OCI-LY3 (cell line): ENCODE measurements at regions not wholly inside any gene's neighbourhood (a gene's known extent, or its start where the extent isn't known, plus 50 kb on each side); places are given as distances from the start of the nearest gene placed in this dataset.
A peak's percentile ranks its signal among the peaks of the same experiment; 100 is the strongest.
"Not testable (repeated sequence)": the region's sequence is repeated elsewhere in the genome, so short reads cannot be mapped to it uniquely, and the experiment has no call there.

Experiments
- H2AFZ ChIP-seq: fragments of 200-600, 300-600 bp; shearing (Covaris generic); 2 replicates; pipeline ENCODE4 v1.6.0; 2014; ENCODE audit warnings: antibody characterized with exemption, low read depth, low read length
- H3K27ac ChIP-seq: fragments of 200-600, 300-600 bp; sonication (generic); 2 replicates; pipeline ENCODE4 v1.5.1; 2014; ENCODE audit warnings: mild to moderate bottlenecking, low read length, moderate library complexity, mixed read lengths
- H3K27me3 ChIP-seq: fragments of 200-600, 300-600 bp; sonication (generic); 2 replicates; pipeline ENCODE4 v1.6.1; 2014; ENCODE audit warnings: low read depth, low read length, mixed read lengths
- H3K36me3 ChIP-seq: fragments of 200-600, 300-600 bp; sonication (generic); replicated peaks from 2 replicates; pipeline ENCODE3; 2014; ENCODE audit warnings: low read depth, low read length, mixed read lengths
- H3K4me1 ChIP-seq: fragments of 300-600, 200-600 bp; sonication (generic); 2 replicates; pipeline ENCODE4 v1.6.1; 2014; ENCODE audit warnings: low read length, mixed read lengths
- H3K4me2 ChIP-seq: fragments of 200-600, 300-600 bp; sonication (generic); 2 replicates; pipeline ENCODE4 v1.6.1; 2014; ENCODE audit warnings: low read length, mixed read lengths
- H3K4me3 ChIP-seq: fragments of 300-600, 200-600 bp; sonication (generic); 2 replicates; pipeline ENCODE4 v1.5.1; 2014; ENCODE audit warnings: antibody characterized with exemption, mild to moderate bottlenecking, low read length, moderate library complexity
- H3K79me2 ChIP-seq: fragments of 300-600, 200-600 bp; shearing (Covaris generic); 2 replicates; pipeline ENCODE4 v1.6.1; 2014; ENCODE audit warnings: mild to moderate bottlenecking, low read length, mixed read lengths
- H3K9ac ChIP-seq: fragments of 300-600, 200-600 bp; shearing (Covaris generic); 2 replicates; pipeline ENCODE4 v1.6.0; 2014; ENCODE audit warnings: mild to moderate bottlenecking, low read length, moderate library complexity
- H3K9me3 ChIP-seq: fragments of 200-600, 300-600 bp; shearing (Covaris generic); 2 replicates; pipeline ENCODE4 v1.6.1; 2014; ENCODE audit warnings: low read length, mixed read lengths; ENCODE audit not compliant: insufficient read depth
- H4K20me1 ChIP-seq: fragments of 200-600, 300-600 bp; sonication (generic); 2 replicates; pipeline ENCODE4 v1.6.1; 2016; ENCODE audit warnings: low read length, mixed read lengths; ENCODE audit not compliant: insufficient read depth
- TF ChIP-seq, protein P1 (sequence below): fragments of 200-600, 300-600 bp; sonication (generic); IDR thresholded peaks from 2 replicates; pipeline ENCODE4 v1.5.1; 2014; ENCODE audit warnings: antibody characterized with exemption, low read length, low read depth

DNA sequence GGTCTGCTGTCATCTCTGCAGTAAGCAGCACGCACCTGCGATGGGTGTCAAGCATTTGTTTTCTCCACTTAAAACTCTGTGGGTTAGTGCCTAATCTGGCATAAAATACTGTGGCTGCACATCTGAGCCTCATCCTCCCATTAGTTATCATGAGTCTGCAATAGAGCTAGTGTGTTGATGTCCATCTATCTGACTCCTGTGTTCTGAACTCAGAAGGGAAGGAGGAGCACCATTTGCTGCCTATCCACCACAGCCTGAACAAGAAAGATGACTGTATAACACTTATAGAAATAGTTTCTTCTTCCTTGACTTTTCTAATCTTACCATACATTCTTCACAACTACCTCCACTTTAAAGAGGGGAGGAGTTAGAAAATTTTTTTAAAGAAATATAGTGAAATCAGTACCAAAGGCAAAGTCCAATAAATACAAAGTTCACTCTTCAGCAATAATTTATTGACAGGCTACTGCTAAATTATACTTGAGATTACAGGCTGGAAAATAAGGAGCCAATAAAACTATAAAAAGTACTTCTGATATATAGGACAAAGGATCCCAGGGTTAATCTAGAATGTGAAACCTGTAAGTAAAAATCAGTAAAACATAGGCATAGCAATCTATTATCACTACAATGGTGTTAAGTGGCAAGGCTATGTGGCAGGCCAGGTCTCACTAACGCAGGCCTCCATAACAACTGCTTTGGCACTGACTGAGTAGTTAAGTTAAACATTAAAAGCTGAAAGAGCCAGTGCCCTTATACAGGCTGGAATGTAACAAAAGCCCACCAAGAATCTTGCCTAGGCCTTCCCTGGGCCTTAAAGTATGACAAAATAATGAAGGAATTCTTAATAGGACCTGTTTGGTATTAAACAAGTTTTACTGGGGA, 70.2 kb downstream of the LGALS9C start:
- H3K9me3 ChIP-seq, H3K4me1 ChIP-seq, H3K36me3 ChIP-seq, H3K79me2 ChIP-seq, H3K4me3 ChIP-seq, H4K20me1 ChIP-seq, H3K27me3 ChIP-seq, H3K27ac ChIP-seq, H2AFZ ChIP-seq, H3K4me2 ChIP-seq, H3K9ac ChIP-seq: not testable (repeated sequence)

DNA sequence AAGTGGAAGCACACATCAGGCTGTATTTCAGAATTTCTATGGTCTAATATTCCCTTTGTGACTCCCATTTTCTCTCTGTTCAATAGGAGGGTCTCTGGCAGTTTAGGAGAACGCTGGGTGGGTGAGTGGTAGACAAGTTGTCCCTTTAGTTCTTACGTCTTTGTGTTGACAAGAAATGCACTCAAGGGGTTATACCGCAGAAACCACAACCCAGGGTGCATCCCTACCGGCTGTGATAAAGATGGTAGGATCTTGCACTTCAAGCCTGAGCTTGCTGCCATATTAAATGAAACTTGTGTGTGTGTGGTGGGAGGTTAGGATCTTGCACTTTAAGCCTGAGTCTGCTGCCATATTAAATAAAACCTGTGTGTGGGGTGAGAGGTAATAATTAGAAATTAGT, 80.5 kb downstream of the LGALS9C start:
- not testable (repeated sequence) for H3K4me2 ChIP-seq, H3K4me1 ChIP-seq, H3K27me3 ChIP-seq, H3K27ac ChIP-seq, H3K36me3 ChIP-seq, H3K79me2 ChIP-seq, H3K4me3 ChIP-seq, H2AFZ ChIP-seq, H4K20me1 ChIP-seq, H3K9ac ChIP-seq, H3K9me3 ChIP-seq

DNA sequence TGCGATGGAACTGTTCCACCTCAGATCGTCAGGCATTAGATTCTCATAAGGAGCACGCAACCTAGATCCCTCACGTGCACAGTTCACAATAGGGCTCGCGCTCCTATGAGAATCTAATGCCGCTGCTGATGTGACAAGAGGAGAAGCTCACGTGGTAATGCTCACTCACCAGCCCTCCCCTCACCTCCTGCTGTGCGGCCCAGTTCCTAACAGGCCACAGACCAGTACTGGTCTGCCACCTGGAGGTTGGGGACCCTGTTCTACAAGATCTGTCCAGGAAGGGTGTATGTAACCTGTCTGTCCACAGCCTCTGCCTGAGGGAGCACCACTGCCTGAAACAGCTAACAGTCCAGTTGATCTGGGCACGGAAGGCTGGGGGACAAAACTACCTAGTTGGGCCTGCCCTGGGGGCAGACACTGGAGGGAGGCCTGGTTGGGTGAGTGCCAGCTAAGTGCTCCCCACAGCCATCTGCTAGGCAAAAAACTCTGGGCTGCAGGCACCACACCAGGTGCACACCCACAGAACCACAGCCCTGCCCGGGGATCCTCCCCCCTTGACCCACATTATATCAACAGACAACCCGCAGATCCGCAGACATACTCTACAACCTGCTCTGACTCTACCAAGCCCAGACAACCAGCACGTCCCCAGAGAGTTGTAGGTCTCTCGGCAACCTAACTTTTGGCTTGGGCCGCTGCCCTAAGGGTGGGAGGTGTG, 80.7 kb downstream of the TBC1D28 start:
- H3K36me3 ChIP-seq, H3K27ac ChIP-seq, H3K4me1 ChIP-seq, H3K9ac ChIP-seq, H3K9me3 ChIP-seq, H3K4me3 ChIP-seq, H4K20me1 ChIP-seq, H3K79me2 ChIP-seq, H2AFZ ChIP-seq, H3K27me3 ChIP-seq: not testable (repeated sequence)
- 0 out of 2 replicates have a peak overlapping the region, but pooled peaks have one; percentile 17 for H3K4me2 ChIP-seq

DNA sequence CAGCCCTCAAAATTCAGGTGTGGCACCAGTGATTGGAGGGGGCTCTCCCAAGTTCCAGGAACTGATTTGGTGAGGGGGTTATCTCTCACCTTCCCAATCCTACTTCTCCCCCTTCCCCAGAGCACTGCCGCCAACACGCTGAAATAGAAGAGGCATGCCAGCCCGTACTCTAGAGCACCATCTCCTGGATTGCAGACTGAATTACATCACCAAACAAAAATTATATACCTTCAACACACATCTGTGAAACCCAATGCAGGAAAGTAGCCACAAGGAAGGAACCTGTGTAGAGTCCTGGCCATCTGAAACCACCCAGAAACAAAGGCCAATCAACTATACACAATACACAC, 80.1 kb downstream of the TBC1D28 start:
- not testable (repeated sequence) for H3K9ac ChIP-seq, H3K79me2 ChIP-seq, H2AFZ ChIP-seq, H3K4me3 ChIP-seq, H3K4me1 ChIP-seq, H3K27ac ChIP-seq, H3K9me3 ChIP-seq, H4K20me1 ChIP-seq, H3K36me3 ChIP-seq, H3K27me3 ChIP-seq
- TF ChIP-seq, protein P1, sequence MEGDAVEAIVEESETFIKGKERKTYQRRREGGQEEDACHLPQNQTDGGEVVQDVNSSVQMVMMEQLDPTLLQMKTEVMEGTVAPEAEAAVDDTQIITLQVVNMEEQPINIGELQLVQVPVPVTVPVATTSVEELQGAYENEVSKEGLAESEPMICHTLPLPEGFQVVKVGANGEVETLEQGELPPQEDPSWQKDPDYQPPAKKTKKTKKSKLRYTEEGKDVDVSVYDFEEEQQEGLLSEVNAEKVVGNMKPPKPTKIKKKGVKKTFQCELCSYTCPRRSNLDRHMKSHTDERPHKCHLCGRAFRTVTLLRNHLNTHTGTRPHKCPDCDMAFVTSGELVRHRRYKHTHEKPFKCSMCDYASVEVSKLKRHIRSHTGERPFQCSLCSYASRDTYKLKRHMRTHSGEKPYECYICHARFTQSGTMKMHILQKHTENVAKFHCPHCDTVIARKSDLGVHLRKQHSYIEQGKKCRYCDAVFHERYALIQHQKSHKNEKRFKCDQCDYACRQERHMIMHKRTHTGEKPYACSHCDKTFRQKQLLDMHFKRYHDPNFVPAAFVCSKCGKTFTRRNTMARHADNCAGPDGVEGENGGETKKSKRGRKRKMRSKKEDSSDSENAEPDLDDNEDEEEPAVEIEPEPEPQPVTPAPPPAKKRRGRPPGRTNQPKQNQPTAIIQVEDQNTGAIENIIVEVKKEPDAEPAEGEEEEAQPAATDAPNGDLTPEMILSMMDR, result peak; percentile 12; the same call in 1 of the 2 replicates
- H3K4me2 ChIP-seq, result 0 out of 2 replicates have a peak overlapping the region, but pooled peaks have one; percentile 17

DNA sequence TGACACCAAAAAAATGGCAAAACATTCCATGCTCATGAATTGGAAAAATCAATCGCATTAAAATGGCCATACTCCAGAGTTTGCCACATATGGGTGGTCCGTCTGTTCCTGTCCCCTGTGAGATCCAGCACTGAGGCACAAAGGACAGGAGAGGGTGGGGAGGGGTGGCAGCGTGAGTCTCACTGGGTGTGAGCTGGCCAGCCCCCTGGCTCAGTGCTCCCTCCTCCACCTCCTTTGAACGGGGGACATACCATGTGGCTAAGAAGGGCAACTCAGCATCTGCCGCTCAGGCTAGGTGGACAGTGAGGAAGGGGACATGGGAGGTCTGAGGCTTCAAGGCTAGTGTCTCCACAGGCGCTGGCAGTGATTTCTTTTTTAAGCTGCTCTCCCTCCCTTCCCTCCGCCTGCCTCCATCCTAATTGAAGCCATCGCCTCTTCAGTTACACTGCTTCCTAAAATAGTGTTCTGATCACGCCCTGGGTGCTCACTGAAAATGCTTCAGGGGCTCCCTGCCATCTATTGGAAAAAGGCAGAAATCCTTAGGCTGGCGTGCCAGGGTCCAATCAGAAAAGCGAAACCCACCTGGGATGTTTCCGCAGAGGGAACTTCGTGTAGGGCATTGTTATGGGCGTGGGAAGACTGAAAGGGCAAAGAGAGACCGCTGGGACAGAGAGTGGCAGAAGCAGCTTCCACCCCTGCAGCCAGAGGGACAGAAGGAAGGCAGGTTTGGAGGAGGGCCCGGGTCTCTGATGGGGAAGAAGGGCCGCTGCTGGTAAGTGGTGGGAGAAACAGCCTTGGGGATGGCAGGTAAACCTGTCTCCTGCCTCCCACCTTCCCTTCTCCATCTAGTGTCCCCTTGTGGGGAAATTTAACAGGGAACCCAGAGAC, 75.8 kb downstream of the TBC1D28 start:
- H3K9me3 ChIP-seq, H3K4me3 ChIP-seq, H3K36me3 ChIP-seq, H3K27ac ChIP-seq, H3K9ac ChIP-seq, H2AFZ ChIP-seq, H3K4me2 ChIP-seq, H4K20me1 ChIP-seq, H3K4me1 ChIP-seq, H3K79me2 ChIP-seq, H3K27me3 ChIP-seq: not testable (repeated sequence)

DNA sequence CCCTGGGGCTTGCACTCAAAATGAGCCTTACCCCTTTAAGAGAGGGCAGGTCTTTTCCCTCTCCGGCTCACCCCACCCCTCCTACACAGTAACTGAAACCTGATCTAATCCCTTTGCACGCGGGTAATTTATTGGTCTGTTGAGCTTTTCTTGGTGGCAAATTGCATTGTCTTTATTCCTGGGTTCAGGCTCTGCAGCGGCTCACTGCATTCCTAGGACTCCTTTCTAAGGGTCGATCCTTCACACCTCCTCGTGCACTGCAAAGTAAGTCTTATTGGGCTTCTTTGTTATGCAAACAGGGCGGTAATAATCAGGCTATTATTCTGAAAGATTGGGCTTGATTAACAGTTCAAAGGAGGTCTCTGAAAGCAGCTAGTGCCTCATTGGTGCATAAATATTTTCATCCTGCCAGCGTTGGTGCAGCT, 74.7 kb downstream of the TBC1D28 start:
- not testable (repeated sequence) for H3K36me3 ChIP-seq, H3K27me3 ChIP-seq, H3K27ac ChIP-seq, H3K79me2 ChIP-seq, H3K4me3 ChIP-seq, H2AFZ ChIP-seq, H3K4me1 ChIP-seq, H3K4me2 ChIP-seq, H3K9me3 ChIP-seq, H3K9ac ChIP-seq, H4K20me1 ChIP-seq

DNA sequence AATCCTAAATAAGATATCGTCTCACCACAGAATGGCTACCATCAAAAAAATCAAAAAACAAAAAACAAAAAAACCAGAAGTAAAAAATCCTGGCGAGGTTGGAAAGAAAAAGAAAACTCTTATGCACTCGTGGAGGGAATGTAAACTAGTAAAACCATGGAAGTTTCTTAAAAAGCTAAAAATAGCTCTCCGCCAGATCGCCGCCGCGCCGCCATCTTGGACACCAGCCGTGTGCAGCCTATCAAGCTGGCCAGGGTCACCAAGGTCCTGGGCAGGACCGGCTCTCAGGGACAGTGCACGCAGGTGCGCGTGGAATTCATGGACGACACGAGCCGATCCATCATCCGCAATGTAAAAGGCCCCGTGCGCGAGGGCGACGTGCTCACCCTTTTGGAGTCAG, 71.7 kb downstream of the TBC1D28 start:
- not testable (repeated sequence) for H3K4me1 ChIP-seq, H3K9ac ChIP-seq, H3K4me2 ChIP-seq, H3K79me2 ChIP-seq, H3K27ac ChIP-seq, H3K27me3 ChIP-seq, H3K4me3 ChIP-seq, H2AFZ ChIP-seq, H3K36me3 ChIP-seq, H4K20me1 ChIP-seq, H3K9me3 ChIP-seq

DNA sequence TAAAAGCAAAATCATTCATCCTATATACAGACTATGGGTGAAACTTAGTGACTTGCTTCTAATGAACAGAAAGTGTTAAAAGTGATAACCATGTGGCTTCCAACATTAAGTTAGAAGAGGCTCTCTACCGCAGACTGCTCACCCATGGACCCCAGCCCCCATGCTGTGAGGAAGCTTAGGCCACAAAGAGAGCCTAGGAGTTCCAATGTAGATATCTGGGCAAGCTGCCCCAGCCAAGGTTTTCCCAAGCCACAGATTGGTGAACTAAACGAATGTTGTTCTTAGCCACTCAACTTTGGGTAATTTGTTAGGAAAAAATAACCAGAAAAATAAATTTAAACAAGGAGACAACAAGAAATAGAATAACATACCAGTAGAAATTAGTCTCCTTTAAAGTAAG, 70.1 kb downstream of the TBC1D28 start:
- H3K36me3 ChIP-seq, H3K4me2 ChIP-seq, H2AFZ ChIP-seq, H3K4me3 ChIP-seq, H3K4me1 ChIP-seq, H3K79me2 ChIP-seq, H4K20me1 ChIP-seq, H3K9me3 ChIP-seq, H3K27me3 ChIP-seq, H3K9ac ChIP-seq, H3K27ac ChIP-seq: not testable (repeated sequence)
